ENCODE measurements at regions not wholly inside any gene's neighbourhood (a gene's known extent, or its start where the extent isn't known, plus 50 kb on each side); places are given as distances from the start of the nearest gene placed in this dataset.

DNA sequence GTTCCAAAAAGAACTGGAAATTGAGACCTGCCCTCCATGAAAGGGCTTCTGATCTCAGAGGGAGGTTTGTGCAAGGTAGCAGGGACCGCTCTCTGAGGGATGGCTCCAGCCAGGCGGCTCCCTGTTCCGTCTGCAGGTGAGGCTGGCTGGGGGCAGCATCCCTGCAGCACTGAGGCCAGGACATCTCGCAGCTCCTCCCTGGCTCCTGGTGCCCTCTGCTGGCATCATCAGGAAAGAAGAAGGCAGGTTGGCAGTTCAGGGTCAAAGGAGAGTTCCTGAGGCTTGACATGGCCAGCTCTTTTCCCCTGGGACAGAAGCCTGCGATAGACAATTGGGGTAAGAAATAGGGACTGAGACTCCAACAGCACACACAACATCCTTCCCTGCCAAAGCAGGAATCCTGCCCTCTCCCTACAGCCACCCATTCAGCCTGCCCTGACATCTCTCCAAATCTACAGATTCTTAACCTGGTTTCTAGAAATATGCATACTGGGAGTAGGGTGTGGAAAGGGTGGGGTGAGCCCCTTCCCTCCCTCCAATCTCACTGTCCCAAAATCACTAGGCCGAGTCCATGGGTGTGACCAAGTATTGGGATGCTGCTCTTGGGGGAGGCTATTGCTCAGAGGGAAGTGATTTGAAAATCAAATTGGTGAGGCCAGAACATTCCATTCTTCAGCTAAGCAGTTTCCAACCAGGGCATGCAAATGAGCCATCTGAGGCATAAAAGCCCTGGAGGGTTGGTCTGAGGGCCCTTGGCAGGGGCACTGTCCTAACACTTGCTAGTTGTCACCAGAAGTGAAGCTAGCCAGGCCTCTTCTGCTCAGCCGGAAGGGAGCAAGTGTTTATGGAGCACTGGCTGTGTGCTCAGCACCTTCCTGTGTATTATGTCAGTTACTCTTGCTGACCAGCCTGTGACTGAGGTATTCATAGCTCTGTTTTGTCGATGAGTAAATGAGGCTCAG lies 185.4 kb downstream of the TFCP2L1 start:
- TF ChIP-seq EZH2 (IDR thresholded peaks at IDR 0.05; ENCODE audit: insufficient read depth, low read length): no peak
- TF ChIP-seq, protein P1, sequence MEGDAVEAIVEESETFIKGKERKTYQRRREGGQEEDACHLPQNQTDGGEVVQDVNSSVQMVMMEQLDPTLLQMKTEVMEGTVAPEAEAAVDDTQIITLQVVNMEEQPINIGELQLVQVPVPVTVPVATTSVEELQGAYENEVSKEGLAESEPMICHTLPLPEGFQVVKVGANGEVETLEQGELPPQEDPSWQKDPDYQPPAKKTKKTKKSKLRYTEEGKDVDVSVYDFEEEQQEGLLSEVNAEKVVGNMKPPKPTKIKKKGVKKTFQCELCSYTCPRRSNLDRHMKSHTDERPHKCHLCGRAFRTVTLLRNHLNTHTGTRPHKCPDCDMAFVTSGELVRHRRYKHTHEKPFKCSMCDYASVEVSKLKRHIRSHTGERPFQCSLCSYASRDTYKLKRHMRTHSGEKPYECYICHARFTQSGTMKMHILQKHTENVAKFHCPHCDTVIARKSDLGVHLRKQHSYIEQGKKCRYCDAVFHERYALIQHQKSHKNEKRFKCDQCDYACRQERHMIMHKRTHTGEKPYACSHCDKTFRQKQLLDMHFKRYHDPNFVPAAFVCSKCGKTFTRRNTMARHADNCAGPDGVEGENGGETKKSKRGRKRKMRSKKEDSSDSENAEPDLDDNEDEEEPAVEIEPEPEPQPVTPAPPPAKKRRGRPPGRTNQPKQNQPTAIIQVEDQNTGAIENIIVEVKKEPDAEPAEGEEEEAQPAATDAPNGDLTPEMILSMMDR (IDR thresholded peaks at IDR 0.05; ENCODE audit: insufficient read depth, low read depth, low read length): peak; percentile 20
